AG09309 (cell line): ENCODE measurements at regions not wholly inside any gene's neighbourhood (a gene's known extent, or its start where the extent isn't known, plus 50 kb on each side); places are given as distances from the start of the nearest gene placed in this dataset.

ENCODE experiments used
- DNase-seq: peaks from one replicate; pipeline ENCODE4 v3.0.0-alpha.2; 2010; ENCODE audit warnings: low read depth
- H3K4me3 ChIP-seq: 2 replicates; pipeline ENCODE4 v1.5.1; 2011; ENCODE audit warnings: mild to moderate bottlenecking, low read depth, low read length, moderate library complexity; ENCODE audit not compliant: control insufficient read depth
- CTCF ChIP-seq: IDR thresholded peaks from 2 replicates; pipeline ENCODE4 v1.5.1; 2011; ENCODE audit warnings: mild to moderate bottlenecking, low read depth, low read length, inconsistent platforms; ENCODE audit not compliant: insufficient read depth, control insufficient read depth; ENCODE audit errors: missing control alignments

- TF ChIP-seq CTCF: no peak
- H3K4me3 ChIP-seq: no peak overlapping the region
- no peak for DNase-seq
Observed at GRCh38 chrX:39507034-39507433, 590.7 kb downstream of the BCOR start.

GRCh38 chrX:39507617-39508299, 590.0 kb downstream of the BCOR start:
- no peak for TF ChIP-seq CTCF
- H3K4me3 ChIP-seq: no peak overlapping the region
- no peak for DNase-seq

GRCh38 chrX:39508300-39508692, 589.5 kb downstream of the BCOR start:
- no peak for TF ChIP-seq CTCF
- H3K4me3 ChIP-seq: no peak overlapping the region
- DNase-seq: no peak

- H3K4me3 ChIP-seq: no peak overlapping the region
- TF ChIP-seq CTCF: no peak
- no peak for DNase-seq
Observed at GRCh38 chrX:39509157-39509556, 588.6 kb downstream of the BCOR start.

- H3K4me3 ChIP-seq: no peak overlapping the region
- DNase-seq: no peak
- no peak for TF ChIP-seq CTCF
Observed at GRCh38 chrX:39513836-39514235, 583.9 kb downstream of the BCOR start.

GRCh38 chrX:39514801-39515200, 583.0 kb downstream of the BCOR start:
- H3K4me3 ChIP-seq: no peak overlapping the region
- TF ChIP-seq CTCF: no peak
- DNase-seq: no peak
